Spleen (tissue), 7 donors: ENCODE measurements at regions not wholly inside any gene's neighbourhood (a gene's known extent, or its start where the extent isn't known, plus 50 kb on each side); places are given as distances from the start of the nearest gene placed in this dataset.

ENCODE experiments used
- CTCF ChIP-seq, 11 experiments: fragments of 200-600 bp in 7 of 11; fragments of 450-650 bp in 4 of 11; sonication (generic) in 4 of 11; IDR thresholded peaks in 8 of 11; conservative IDR thresholded peaks in 3 of 11; 1 replicate in 7 of 11; 2 replicates in 4 of 11; pipeline versions ENCODE4 v1.4.0 to v1.8.0; 2016 to 2021; ENCODE audit warnings: antibody characterized with exemption in 11 of 11, inconsistent platforms in 4 of 11, mild to moderate bottlenecking in 1 of 11
- POLR2A ChIP-seq, 3 donors: fragments of 450-650 bp; IDR thresholded peaks; one replicate each; pipeline ENCODE4 v1.5.1; 2017; ENCODE audit warnings: antibody characterized with exemption in 3 of 3, mild to moderate bottlenecking in 1 of 3
- donor health status: DM: no; HTN: no; CAD: no; lungs with moderate emphysema.
- donor health status: DM: no; HTN: no; CAD: no.
- donor health status: DM: no; HTN: no; CAD: no.

- no peak for TF ChIP-seq CTCF (IDR thresholded peaks at IDR 0.05 in 8 of 11, conservative IDR thresholded peaks at IDR 0.05 in 3 of 11)
- TF ChIP-seq POLR2A (IDR thresholded peaks at IDR 0.05) = no peak
Observed at GRCh38 chr22:27692243-27692642, 109.3 kb downstream of the MN1 start.
